GM19438 (cell line): ENCODE measurements at regions not wholly inside any gene's neighbourhood (a gene's known extent, or its start where the extent isn't known, plus 50 kb on each side); places are given as distances from the start of the nearest gene placed in this dataset.

Experiments
- ATAC-seq: cut with Tn5 transposase; IDR thresholded peaks from one replicate; pipeline ENCODE4 v1.9.1; 2021; ENCODE audit warnings: low read depth; ENCODE audit not compliant: unreplicated experiment

DNA sequence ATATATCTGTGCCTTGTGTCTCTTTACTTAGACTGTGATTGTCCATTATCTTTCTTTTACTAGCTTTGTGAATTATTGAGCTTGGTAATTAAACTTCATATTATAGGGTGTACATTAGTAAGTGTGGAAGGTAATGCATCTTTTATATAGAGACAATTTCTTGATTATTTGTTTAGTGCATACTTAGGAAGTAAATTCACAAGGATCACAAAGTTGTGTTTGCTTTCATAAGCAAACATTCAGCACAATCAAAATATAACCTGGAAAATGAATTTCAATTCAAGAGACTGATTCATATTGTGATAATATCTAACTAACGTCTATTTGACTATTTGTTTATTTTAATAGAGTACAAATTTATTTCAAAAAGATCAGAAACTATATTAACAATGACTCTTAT, 749.9 kb upstream of the NUDT12 start:
- no peak for ATAC-seq

DNA sequence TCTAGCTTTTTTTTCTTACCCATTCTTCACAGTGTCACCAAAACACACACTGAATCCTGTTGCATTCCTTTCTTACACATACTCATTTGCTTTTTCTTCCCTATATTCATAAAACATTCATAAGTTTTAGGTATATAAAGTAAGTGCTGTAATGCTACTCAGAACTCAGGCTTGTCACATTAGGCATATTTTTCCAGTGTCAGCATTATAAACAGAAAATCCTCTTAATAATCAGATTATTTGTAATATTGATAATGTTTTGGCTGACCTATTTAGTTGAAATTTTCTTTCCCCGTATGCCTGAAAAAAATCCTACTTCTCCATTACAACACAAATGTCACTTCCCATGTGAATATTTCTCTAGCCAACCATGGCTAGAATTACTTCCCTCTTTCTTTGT, 743.0 kb upstream of the NUDT12 start:
- no peak for ATAC-seq

DNA sequence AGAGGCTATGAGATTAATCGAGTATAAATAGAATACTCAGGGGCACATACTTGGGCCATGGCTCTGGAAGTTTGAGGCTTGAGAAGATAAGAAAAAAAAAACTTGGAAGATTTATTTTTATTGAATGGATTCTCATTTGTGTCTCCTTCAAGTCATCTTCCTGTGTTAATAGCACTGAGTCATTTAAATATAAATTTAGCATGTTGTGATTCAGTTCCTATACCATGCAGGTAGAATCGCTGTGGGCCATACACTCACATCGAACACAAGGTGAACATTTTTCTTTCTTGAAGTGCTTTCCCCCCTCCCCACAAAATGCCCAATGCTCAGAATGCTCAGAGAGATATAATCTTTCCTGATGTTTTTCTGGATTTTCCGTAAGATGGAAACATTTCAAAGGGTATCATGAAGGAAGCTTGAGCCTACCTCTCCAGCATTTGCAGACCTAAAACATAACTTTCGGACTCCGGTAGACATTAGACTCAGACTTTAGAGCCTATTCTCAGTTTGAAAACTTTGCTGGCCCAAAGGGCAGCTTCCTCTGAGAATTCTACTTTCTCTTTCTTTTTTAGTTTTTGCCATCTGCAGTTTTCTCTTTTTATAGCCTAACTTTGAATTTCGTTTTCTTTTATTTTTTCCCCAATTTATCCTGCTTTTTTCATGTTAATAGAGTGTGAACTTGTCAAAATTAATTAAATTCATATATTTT, 737.6 kb upstream of the NUDT12 start:
- no peak for ATAC-seq

DNA sequence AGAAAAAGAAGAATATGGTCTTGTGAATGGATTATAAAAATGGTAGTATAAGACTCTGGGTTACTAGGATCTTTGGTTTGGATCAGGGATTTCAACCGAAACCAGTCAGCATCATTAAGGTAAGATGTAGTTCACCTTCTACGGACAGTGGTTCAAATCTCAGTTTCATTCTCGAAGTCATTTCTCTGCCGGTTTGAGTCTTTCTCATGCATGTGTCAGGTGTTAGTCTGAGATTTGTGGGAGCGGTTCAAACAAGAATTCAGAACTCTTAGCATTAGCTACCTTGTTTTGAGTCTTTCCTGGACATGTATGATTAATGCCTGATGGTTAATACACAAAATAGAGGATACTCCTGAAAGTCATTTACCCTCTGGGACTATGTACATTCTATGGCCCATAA, 735.9 kb upstream of the NUDT12 start:
- ATAC-seq: no peak

DNA sequence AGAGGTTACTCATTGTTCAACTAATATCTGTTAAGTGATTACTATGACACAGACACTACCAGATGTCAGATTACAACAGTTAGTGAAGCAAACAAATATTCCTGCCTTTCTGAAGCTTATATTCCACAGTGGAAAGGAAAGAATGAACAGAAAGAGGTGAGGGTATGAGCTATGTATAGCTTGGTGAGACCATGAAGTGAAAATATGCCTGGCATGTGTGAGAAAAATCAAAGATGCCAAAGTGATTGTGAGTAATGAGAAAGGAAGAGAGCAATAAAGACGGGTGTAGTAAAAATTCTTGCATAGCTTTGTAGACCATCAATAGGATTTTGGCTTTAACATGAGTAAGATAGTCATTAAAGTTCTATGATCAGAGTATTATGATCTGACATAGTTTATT, 734.5 kb upstream of the NUDT12 start:
- ATAC-seq: no peak

DNA sequence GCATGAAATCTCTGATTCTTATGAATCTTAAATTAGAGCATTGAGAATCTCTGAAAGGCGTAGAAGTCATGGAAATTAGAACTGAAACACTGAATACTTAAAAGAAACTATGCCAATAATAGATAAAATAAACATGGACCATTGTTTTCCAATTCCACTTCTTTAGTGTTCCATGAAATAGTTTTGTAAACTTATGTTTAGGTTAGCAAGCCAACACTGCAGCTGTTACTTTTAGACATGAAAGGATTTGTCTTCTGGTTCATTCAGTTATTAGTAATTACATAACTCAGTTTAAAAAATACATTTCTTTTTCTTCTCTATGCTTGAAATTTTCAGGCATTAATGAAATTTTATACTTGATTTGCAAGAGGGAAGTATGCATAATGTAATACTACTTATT, 733.4 kb upstream of the NUDT12 start:
- no peak for ATAC-seq

DNA sequence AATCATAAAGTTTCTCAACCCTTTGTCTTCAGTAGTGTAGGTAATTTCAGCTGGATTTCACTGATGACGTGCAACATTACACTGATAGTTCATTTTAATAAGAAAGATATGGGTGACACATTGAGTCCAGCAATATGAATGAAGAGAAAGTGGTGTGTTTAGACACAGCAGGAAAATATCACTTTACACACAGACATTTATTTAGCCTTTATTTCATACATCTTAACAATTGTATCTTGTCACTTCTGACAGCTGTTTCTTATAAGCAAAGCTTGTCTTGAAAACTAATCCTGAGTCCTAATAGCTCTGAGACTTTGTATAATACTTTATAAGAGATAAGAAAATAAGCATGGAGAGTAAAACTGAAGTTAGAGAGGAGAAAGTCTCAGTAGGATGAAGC, 720.5 kb upstream of the NUDT12 start:
- no peak for ATAC-seq

DNA sequence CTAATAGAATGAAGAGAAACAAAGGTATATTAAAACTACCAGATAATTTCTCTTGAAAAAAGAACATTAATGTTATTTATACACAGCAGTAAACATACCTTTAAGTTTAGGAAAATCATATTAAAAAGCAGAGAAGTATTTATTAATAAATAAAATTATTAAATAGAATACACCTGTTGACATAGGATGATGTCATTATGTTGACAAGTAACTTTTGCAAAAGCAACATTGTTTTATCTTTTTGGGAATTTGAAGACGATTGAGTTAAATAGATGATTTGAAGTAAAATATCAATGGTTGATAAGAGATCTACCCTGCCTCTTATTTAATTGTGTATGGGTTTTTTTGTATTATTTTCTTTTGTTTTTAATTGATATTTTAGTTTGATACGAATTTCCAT, 711.1 kb upstream of the NUDT12 start:
- ATAC-seq: no peak

DNA sequence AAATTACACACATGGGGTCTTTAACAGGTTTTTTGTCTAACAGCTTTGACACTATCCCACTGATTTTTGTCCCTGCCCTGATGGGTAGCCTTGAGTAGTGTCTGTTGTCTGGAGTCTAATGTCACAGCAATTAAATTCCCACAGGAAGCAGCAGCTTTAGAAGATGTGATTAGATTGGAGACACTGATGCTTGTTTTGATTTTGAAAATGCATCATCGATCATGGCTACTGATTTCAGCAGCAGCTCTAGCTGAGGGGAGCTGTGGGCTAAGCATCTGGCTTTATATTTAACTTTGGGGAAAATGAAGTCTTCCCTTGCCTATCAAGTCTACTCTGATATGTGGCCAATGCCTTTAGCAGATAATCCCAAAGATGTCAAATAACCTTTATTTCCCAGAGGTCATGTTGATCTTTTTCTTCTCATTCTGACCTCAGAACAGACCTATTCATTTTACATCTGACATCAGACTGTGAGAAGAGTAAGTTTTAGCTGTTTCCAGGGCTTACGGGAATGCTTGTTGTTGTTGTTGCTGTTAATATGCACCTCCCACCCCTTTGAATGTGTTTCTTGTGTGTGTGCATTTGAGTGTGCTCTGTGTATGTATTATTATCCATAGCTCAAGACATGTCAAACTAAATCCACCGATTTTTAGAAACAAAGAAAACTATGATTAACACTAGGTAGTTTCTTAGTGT, 704.9 kb upstream of the NUDT12 start:
- no peak for ATAC-seq

DNA sequence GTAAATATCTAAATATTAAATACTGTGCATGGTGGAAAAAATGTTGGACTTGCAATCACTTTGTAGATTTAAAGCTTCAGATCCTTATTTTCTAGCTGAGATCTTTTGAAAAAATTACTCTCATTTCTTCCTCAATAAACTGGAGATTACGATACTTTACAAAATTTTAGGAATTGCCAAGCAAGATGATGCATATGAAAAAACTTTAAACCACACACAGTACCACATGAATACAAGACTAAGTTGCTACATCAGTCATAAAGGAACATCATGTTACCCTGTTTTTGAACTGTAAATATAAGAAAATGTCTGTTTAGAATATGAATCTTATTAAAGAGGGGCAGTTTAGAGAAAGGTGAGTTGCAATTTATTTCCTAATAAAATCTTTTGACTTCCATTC, 703.6 kb upstream of the NUDT12 start:
- no peak for ATAC-seq

DNA sequence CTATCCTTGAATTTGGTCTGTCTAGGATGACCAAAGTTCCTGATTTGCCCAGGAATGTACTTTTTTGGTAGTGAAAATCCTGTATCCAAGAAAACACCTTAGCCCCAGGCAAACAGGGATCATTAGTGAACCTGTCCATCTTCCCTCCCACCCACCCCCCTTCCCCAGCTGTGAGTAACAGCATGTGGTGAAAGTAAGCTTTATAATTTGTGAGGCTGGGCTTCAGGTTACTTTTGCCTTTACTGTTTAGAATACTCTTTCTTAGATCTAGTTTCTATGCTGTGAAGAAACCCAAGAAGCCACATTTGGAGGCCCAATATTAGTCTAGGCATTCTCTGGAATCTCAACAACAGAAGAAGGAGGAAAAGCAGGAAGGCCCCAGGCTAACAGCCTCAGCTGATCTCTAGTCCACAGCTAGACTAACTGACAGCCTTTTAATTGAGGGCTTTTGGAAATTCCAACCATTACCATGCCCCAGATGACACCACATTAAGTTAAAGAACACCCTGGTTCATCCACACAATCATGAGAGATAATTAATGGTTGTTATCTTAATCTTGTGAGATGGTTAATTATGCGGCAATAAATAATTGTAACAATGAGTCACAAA, 703.0 kb upstream of the NUDT12 start:
- ATAC-seq: no peak

DNA sequence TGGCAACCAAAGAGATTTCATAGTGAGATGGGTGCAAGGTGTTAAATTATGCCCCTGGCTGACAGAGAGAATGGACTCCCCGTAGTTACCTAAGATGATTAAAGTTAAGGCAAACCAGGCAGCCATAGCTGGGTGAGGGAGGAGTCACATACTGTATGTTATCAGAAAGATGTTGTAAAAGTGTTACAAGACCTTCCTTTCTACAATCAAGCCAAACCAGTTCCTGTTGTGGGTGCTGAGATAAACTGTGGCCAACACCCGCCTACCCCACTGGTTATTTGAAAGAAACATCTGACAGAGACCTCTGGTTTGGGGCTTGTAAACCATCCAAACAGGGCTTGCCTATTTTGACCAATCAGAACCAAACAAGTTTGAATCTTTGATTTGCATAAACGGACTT, 684.7 kb upstream of the NUDT12 start:
- no peak for ATAC-seq

DNA sequence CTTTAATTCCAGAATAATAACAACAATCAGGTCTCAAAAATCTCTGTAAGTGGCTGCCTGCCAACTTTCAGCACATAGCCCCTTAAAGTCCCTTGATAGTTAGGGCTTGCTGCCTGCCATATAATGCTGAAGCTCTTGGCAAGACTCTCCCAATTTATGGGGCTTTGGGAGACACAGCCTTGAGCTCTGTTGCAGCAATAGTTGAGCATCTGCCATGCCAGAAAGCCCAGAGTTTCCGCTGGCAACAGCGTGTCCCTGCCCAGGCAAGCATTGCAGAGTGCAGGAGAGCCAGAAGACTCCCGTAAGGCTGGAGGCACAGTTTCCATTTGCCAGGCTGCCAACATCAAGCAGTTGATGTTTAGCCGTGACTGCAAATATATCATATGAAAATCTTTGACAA, 678.5 kb upstream of the NUDT12 start:
- ATAC-seq: no peak

DNA sequence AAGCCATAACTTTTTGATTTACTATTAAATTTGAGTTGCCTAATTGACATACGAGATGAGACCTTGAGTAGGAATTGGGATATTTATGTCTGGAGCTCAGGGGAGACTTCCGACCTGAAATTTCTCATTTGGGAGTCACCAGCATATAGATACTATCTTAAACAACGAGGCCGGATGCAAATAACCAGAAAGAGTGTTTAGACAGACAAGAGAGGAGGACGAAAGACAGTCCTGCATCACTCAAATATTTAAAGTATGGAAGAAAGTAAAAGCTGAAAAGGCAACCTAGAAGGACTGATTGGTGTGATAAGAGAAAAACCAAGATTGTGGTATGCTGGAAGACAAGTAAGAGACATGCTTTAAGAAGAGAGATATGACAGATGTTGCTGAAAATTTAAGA, 675.0 kb upstream of the NUDT12 start:
- no peak for ATAC-seq

DNA sequence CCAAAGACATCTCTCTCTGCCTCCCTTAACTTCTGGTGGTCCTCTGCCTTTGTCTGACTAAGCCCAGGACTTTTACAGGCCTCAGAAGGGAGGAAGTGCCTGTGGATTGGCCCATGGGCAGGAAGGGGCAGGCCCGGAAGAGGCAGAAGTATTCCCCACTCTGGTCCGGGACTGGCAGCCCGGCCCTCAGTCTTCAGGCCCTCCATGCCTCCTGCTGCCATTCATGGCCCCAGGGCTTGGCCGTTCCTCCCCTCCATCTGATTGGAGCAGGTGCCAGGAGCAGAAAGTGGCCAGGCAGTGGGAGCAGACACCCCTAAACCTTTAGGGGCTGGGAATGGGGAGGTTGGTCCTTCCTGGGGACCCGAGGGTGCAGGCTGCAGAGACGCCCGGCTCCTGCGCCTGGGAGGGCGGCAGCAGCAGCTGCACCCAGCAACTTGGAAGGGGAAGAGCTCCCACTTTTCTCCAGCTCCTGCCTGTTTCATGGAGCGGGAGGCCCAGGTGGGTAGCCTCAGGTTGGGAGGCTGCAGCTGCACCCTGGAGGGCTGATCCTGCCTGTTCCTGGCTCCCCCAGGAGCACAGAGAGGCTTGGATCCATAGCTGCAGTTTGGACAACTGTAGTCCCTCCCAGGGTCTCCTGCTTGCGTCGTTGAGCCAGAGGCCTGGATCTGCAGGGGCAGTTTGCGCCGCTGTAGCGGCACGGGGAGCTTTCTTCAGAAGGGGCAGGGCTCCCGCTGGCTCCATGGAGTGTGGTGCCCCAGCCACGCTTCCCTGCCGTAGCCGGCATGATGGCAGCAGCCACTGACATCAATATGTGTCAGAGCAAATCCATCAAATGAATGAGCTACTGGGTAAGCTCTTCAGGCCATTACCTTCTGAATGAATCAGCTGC, 661.5 kb upstream of the NUDT12 start:
- no peak for ATAC-seq

DNA sequence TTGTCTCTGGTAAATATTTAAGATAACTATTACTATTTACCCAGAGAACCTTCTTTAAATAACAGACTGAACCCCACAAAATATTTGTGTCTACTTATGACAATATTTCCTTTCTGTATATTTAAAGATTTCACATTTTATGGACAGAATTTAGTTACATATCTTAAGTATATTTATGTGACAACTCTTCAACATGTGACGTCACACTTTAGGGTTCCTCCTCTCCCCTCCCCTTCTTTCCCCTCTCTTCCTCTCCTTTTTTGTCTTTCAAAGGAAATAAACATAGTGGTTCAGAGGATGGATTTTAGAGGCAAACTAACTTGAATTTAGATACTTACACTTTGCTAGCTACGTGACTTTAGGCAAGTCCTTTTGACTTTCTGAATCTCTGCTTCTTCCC, 655.6 kb upstream of the NUDT12 start:
- ATAC-seq: no peak

DNA sequence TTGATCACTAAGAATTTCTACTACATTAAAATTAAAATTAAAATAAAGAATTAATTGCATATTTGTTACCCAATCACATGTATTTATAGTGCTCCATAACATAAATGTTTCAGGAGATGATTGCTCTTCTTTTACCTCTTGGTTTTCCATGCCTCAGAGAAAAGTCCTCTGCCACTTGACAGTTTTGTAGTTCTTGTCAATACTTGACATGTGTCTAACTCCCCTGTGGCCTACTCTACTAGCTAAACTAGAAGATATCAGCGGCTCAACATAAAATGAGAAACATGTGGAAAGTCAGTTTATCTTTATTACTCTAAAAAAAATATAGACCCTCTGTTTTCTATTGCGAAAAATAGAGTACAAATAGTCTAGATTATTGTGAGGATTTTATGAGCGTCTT, 650.6 kb upstream of the NUDT12 start:
- ATAC-seq: no peak

DNA sequence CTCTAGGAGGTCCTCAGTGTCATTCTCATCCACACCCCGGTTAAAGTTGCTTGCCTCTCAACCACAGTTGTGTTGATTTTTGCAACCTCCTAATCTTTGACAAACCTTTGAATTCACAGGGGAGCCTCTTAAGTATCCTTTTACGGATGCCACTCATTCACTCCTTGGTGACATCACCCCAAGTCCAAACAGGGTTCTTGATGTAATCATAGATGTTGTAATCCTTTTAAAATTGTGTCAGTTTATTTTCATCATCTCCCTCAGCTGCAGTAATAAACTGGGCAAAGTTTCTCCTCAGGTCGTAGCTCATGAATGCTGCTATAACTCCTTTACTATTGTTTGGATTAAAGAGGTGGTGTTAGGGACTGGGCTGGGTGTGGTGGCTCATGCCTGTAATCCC, 637.2 kb upstream of the NUDT12 start:
- ATAC-seq: no peak

DNA sequence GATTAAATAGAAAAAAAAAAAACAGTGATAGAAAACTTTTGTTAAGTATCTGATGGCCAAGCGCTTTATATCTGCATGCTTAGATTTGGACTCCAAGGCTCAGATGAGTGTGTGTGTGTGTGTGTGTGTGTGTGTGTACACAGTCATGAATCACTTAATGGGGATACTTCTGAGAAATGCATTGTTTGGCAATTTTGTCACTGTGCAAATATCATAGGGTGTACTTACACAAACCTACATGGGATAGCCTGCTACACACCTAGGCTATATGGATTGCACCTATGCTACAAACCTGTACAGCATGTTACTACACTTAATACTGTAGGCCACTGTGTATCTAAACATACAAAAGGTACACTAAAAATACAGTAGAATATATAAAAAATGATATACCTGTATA, 635.6 kb upstream of the NUDT12 start:
- ATAC-seq: no peak

DNA sequence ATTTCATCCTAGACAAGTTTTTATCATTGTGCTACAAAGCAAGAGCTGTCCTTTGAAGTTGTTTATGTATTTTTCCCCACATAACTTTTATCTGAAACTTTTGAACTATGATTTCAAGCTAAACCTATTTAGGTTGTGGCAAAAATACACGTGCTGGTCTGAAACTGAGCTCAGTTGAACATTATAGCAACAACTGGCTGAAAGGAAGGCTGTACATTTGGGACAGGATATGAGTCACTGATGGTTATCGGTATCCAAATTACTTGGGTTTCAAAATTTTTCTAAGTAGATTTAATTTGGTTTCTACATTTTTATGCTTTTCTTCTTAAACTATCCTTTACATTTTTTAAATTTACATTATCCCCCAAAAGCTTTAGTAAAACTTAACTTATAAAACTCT, 627.3 kb upstream of the NUDT12 start:
- ATAC-seq: no peak

DNA sequence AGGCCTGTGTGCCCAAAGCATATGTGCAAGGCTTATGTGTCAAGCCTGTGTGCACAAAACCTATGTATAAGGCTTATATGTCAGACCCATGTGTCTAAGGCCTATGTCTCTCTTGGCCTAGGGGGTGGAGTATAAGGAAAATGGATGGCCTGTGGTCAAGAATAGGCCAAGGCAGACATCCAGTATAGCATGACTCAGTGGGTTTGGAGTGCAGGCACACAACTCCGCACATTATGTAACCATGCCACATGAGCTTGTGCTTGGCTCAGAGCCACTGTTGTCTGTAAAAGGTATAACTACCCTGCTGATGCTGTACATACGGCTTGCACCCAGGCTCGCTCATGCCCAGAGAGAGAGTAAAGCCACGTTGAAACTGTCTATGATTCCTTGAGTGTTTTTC, 626.4 kb upstream of the NUDT12 start:
- ATAC-seq: no peak
